Ovary (tissue), 7 donors: ENCODE measurements at regions not wholly inside any gene's neighbourhood (a gene's known extent, or its start where the extent isn't known, plus 50 kb on each side); places are given as distances from the start of the nearest gene placed in this dataset.

Source experiments
- DNase-seq, 5 donors: peaks; one replicate each; pipeline ENCODE4 v3.0.0-alpha.2; 2019 to 2020
- H3K27ac ChIP-seq, 2 donors: fragments of 200-600 bp; one replicate each; pipeline versions ENCODE4 v1.5.1 to v1.8.0; 2019 to 2022
- H3K27me3 ChIP-seq: fragments of 200-600 bp; one replicate; pipeline ENCODE4 v1.8.0; 2022
- H3K36me3 ChIP-seq: fragments of 200-600 bp; sonication (generic); one replicate; pipeline ENCODE4 v1.5.1; 2019
- H3K4me1 ChIP-seq: one replicate; pipeline ENCODE4 v1.8.1; 2013; ENCODE audit warnings: mild to moderate bottlenecking, moderate library complexity; ENCODE audit not compliant: insufficient read depth
- H3K4me3 ChIP-seq: fragments of 200-600 bp; sonication (generic); one replicate; pipeline ENCODE4 v1.5.1; 2017
- H3K9me3 ChIP-seq, 2 donors: fragments of 200-600 bp in 1 of 2; sonication (generic) in 1 of 2; one replicate each; pipeline versions ENCODE4 v1.5.1 to v1.8.1; 2013 to 2019; ENCODE audit warnings: mild to moderate bottlenecking in 1 of 2, moderate library complexity in 1 of 2
- CTCF ChIP-seq, 3 donors: fragments of 450-650 bp in 2 of 3; fragments of 200-600 bp in 1 of 3; IDR thresholded peaks; one replicate each; pipeline versions ENCODE4 v1.5.1 to v1.8.0; 2016 to 2022; ENCODE audit warnings: antibody characterized with exemption in 3 of 3, mild to moderate bottlenecking in 1 of 3
- EP300 ChIP-seq: sonication (generic); formaldehyde crosslinking; IDR thresholded peaks from one replicate; pipeline ENCODE4 v1.6.1; 2017; ENCODE audit warnings: antibody characterized with exemption
- POLR2A ChIP-seq: fragments of 450-650 bp; IDR thresholded peaks from one replicate; pipeline ENCODE4 v1.6.1; 2017; ENCODE audit warnings: antibody characterized with exemption, mild to moderate bottlenecking, moderate library complexity
- WGBS, 3 donors: extraction: QIAGEN DNeasy Blood & Tissue Kit in 1 of 3; methylation state at CpG; one replicate each; pipeline versions ENCODE4 v1.1.5 to v1.1.7; 2013 to 2017; 5-methylcytosine and 5-hydroxymethylcytosine counted together
- intact Hi-C, 4 donors: fragments of 100-400 bp; cut with DNase I; formaldehyde crosslinking; loops; one replicate each; pipeline versions ENCODE4 v1.11.0 to v1.15.1; 2022 to 2023
- donor health status: DM: no; HTN: no; CAD: no; lungs with moderate emphysema.
- donor health status: DM: no; HTN: no; CAD: no.
- donor health status: Bipolar disorder and iron deficiency.
- donor health status: DM: no; HTN: no; CAD: no.
- donor health status: DM: yes; HTN: yes; CAD: no.

GRCh38 chr5:122722341-122722740 lies 52.5 kb upstream of the SNX2 start:
- Histone ChIP-seq H3K4me1 (no peaks in the 10 kb centered on the region), H3K4me3 (no peak overlapping the region), H3K36me3 (no peaks in the 10 kb centered on the region), H3K9me3 (no peaks in the 10 kb centered on the region), H3K27ac (no peak overlapping the region), H3K27me3 (no peaks in the 10 kb centered on the region)
- TF ChIP-seq CTCF (IDR thresholded peaks at IDR 0.05) (no peak), EP300 (no peak), POLR2A (no peak)
- no peak for DNase-seq
- WGBS, 3 donors, result 91 to 98% (median 93%) methylated on average over 2 of the region's 2 CpGs
- intact Hi-C loops, result no loop called here

DNA sequence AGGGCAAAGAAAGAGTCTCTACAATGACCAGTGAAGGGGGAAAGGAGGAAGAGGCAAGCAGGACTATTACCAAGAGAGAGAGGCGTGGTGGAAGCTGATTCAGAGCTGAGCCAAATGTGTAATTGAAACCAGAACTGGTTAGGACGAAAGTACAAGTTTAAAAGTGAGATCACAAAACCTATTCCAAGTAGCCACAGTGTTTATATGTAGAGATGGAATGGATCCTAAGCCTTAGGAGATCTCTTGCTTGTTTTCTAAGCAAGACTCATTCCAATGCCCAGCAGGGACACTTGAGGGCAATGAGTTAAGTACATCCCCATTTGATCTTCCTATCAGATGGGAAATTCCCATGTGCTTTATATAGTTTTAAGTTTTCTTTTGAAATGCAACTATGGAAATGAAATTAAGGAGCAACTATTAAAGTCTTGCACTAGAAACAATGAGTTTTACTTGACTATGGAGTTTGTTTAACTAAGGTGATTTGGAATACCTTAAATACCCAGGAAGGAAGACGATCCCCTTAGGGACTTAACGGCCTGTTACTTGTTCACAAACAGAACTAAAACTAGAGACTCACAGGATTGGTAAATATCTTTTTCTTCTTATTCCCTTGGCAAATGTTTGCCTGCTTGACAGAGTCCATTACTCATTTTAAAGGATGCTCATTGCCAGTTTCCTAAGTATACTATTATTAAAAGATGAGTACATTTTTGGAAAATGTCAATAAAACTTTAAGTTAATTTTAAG lies 51.1 kb upstream of the SNX2 start:
- intact Hi-C loops, result no loop called here
- 67 to 86% (median 85%) methylated on average over 4 of the region's 4 CpGs for WGBS, 3 donors
- Histone ChIP-seq H3K4me1 (no peaks in the 10 kb centered on the region), H3K27me3 (no peaks in the 10 kb centered on the region), H3K4me3 (no peak overlapping the region), H3K9me3 (no peaks in the 10 kb centered on the region), H3K27ac (no peak overlapping the region), H3K36me3 (no peaks in the 10 kb centered on the region)
- TF ChIP-seq CTCF (IDR thresholded peaks at IDR 0.05) (no peak), POLR2A (no peak), EP300 (no peak)
- DNase-seq, result no peak
